ENCODE measurements at regions not wholly inside any gene's neighbourhood (a gene's known extent, or its start where the extent isn't known, plus 50 kb on each side); places are given as distances from the start of the nearest gene placed in this dataset.

- Histone ChIP-seq H3K36me3 (peaks cover 0 to 17% (median 0%) of the 10 kb centered on the region in 3 donors), H3K27ac (peak overlapping the region in 2 of 4 donors; percentile 52 to 80), H3K4me1 (peaks cover 0 to 6% (median 0%) of the 10 kb centered on the region in 4 donors), H3K9me3 (no peaks in the 10 kb centered on the region), H3K4me3 (no peak overlapping the region), H3K27me3 (no peaks in the 10 kb centered on the region)
- TF ChIP-seq, protein P1, sequence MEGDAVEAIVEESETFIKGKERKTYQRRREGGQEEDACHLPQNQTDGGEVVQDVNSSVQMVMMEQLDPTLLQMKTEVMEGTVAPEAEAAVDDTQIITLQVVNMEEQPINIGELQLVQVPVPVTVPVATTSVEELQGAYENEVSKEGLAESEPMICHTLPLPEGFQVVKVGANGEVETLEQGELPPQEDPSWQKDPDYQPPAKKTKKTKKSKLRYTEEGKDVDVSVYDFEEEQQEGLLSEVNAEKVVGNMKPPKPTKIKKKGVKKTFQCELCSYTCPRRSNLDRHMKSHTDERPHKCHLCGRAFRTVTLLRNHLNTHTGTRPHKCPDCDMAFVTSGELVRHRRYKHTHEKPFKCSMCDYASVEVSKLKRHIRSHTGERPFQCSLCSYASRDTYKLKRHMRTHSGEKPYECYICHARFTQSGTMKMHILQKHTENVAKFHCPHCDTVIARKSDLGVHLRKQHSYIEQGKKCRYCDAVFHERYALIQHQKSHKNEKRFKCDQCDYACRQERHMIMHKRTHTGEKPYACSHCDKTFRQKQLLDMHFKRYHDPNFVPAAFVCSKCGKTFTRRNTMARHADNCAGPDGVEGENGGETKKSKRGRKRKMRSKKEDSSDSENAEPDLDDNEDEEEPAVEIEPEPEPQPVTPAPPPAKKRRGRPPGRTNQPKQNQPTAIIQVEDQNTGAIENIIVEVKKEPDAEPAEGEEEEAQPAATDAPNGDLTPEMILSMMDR (IDR thresholded peaks at IDR 0.05) = no peak
- no peak for TF ChIP-seq POLR2A (IDR thresholded peaks at IDR 0.05)
- no peak for TF ChIP-seq EP300 (IDR thresholded peaks at IDR 0.05)
- peak in 1 of 2 donors; percentile 6 for DNase-seq (ENCODE audit: low spot score in 2 of 2)
- 54 to 61% methylated on average over 7 of the region's 7 CpGs for WGBS, 2 donors
These were observed 51.4 kb upstream of the LRIG2 start for GRCh38 chr1:113021430-113022085.
